Tibial nerve (tissue), 3 donors: ENCODE measurements at regions not wholly inside any gene's neighbourhood (a gene's known extent, or its start where the extent isn't known, plus 50 kb on each side); places are given as distances from the start of the nearest gene placed in this dataset.

Source experiments
- CTCF ChIP-seq, 5 experiments: fragments of 200-600 bp in 3 of 5; fragments of 450-650 bp in 2 of 5; sonication (generic) in 3 of 5; IDR thresholded peaks; one replicate each; pipeline ENCODE4 v1.5.1; 2016 to 2019; ENCODE audit warnings: antibody characterized with exemption in 5 of 5, mild to moderate bottlenecking in 3 of 5, moderate library complexity in 2 of 5
- POLR2A ChIP-seq, 2 donors: fragments of 450-650 bp; IDR thresholded peaks; one replicate each; pipeline ENCODE4 v1.6.1; 2017; ENCODE audit warnings: antibody characterized with exemption in 2 of 2, mild to moderate bottlenecking in 2 of 2, moderate library complexity in 2 of 2

GRCh38 chr12:19744705-19745218, 305.5 kb downstream of the AEBP2 start:
- TF ChIP-seq POLR2A (IDR thresholded peaks at IDR 0.05) (no peak), CTCF (IDR thresholded peaks at IDR 0.05) (no peak)
